HUES64 (cell line): ENCODE measurements at regions not wholly inside any gene's neighbourhood (a gene's known extent, or its start where the extent isn't known, plus 50 kb on each side); places are given as distances from the start of the nearest gene placed in this dataset.

ENCODE experiments used
- H3K27ac ChIP-seq: 2 replicates; pipeline ENCODE4 v1.7.0; 2013; ENCODE audit warnings: low read depth, low read length, inconsistent platforms
- H3K27me3 ChIP-seq: 2 replicates; pipeline ENCODE4 v1.6.1; 2013; ENCODE audit warnings: mild to moderate bottlenecking, low read length; ENCODE audit not compliant: insufficient read depth
- H3K36me3 ChIP-seq: 2 replicates; pipeline ENCODE4 v1.6.1; 2013; ENCODE audit warnings: mild to moderate bottlenecking, low read length; ENCODE audit not compliant: insufficient read depth
- H3K4me1 ChIP-seq: 2 replicates; pipeline ENCODE4 v1.6.1; 2013; ENCODE audit warnings: mild to moderate bottlenecking, low read length, moderate library complexity; ENCODE audit not compliant: insufficient read depth
- H3K4me3 ChIP-seq: 2 replicates; pipeline ENCODE4 v1.5.1; 2013; ENCODE audit warnings: mild to moderate bottlenecking, low read length, moderate library complexity
- H3K9ac ChIP-seq: 2 replicates; pipeline ENCODE4 v1.6.1; 2013; ENCODE audit warnings: mild to moderate bottlenecking, low read depth, low read length
- H3K9me3 ChIP-seq: 2 replicates; pipeline ENCODE4 v1.6.1; 2013; ENCODE audit warnings: low read depth, low read length; ENCODE audit not compliant: insufficient read depth
- WGBS: fragments of 150-250, 120-280 bp; methylation state at CpG from one replicate; pipeline ENCODE4 v1.1.7; 2013; ENCODE audit warnings: missing lambda C conversion rate; 5-methylcytosine and 5-hydroxymethylcytosine counted together

GRCh38 chr1:181413836-181414235, 69.5 kb upstream of the CACNA1E start:
- Histone ChIP-seq H3K9me3 (no peaks in the 10 kb centered on the region), H3K9ac (no peak overlapping the region), H3K27ac (no peak overlapping the region), H3K27me3 (no peaks in the 10 kb centered on the region), H3K4me3 (no peak overlapping the region), H3K4me1 (no peaks in the 10 kb centered on the region), H3K36me3 (no peaks in the 10 kb centered on the region)
- WGBS = 85% methylated on average over 2 of the region's 2 CpGs

GRCh38 chr1:181416268-181416860, 67.0 kb upstream of the CACNA1E start:
- Histone ChIP-seq H3K36me3 (no peaks in the 10 kb centered on the region), H3K4me3 (no peak overlapping the region), H3K4me1 (no peaks in the 10 kb centered on the region), H3K9ac (no peak overlapping the region), H3K27me3 (no peaks in the 10 kb centered on the region), H3K9me3 (no peaks in the 10 kb centered on the region), H3K27ac (no peak overlapping the region)
- WGBS = 88% methylated on average over 7 of the region's 7 CpGs

GRCh38 chr1:181417915-181418314, 65.4 kb upstream of the CACNA1E start:
- Histone ChIP-seq H3K9ac (no peak overlapping the region), H3K4me1 (no peaks in the 10 kb centered on the region), H3K36me3 (no peaks in the 10 kb centered on the region), H3K4me3 (no peak overlapping the region), H3K27ac (no peak overlapping the region), H3K27me3 (no peaks in the 10 kb centered on the region), H3K9me3 (no peaks in the 10 kb centered on the region)
- WGBS = 92% methylated on average over 2 of the region's 3 CpGs

GRCh38 chr1:181423301-181423918, 59.9 kb upstream of the CACNA1E start:
- H3K27ac ChIP-seq = no peak overlapping the region
- H3K4me1 ChIP-seq = no peaks in the 10 kb centered on the region
- H3K9me3 ChIP-seq = no peaks in the 10 kb centered on the region
- H3K4me3 ChIP-seq = no peak overlapping the region
- 54% methylated on average over 4 of the region's 4 CpGs for WGBS
- no peaks in the 10 kb centered on the region for H3K36me3 ChIP-seq
- peaks cover 9% of the 10 kb centered on the region for H3K27me3 ChIP-seq
- H3K9ac ChIP-seq = no peak overlapping the region

- Histone ChIP-seq H3K27ac (no peak overlapping the region), H3K27me3 (peaks cover 9% of the 10 kb centered on the region), H3K4me3 (no peak overlapping the region), H3K36me3 (no peaks in the 10 kb centered on the region), H3K4me1 (no peaks in the 10 kb centered on the region), H3K9ac (no peak overlapping the region), H3K9me3 (no peaks in the 10 kb centered on the region)
- WGBS = 28% methylated on average over 16 of the region's 16 CpGs
These were observed 58.4 kb upstream of the CACNA1E start for GRCh38 chr1:181424786-181425403.

GRCh38 chr1:181425566-181425965, 57.8 kb upstream of the CACNA1E start:
- no peaks in the 10 kb centered on the region for H3K36me3 ChIP-seq
- H3K27me3 ChIP-seq = peaks cover 9% of the 10 kb centered on the region
- no peak overlapping the region for H3K27ac ChIP-seq
- H3K9me3 ChIP-seq = no peaks in the 10 kb centered on the region
- H3K9ac ChIP-seq = no peak overlapping the region
- H3K4me3 ChIP-seq = no peak overlapping the region
- H3K4me1 ChIP-seq = no peaks in the 10 kb centered on the region
- WGBS = 94% methylated on average over 5 of the region's 8 CpGs

GRCh38 chr1:181429462-181429861, 53.9 kb upstream of the CACNA1E start:
- 90% methylated on average over 3 of the region's 3 CpGs for WGBS
- H3K27ac ChIP-seq = no peak overlapping the region
- H3K36me3 ChIP-seq = no peaks in the 10 kb centered on the region
- no peak overlapping the region for H3K4me3 ChIP-seq
- H3K9ac ChIP-seq = no peak overlapping the region
- no peaks in the 10 kb centered on the region for H3K4me1 ChIP-seq
- peaks cover 9% of the 10 kb centered on the region for H3K27me3 ChIP-seq
- no peaks in the 10 kb centered on the region for H3K9me3 ChIP-seq

GRCh38 chr1:181430015-181430885, 53.1 kb upstream of the CACNA1E start:
- Histone ChIP-seq H3K27me3 (peaks cover 7% of the 10 kb centered on the region), H3K36me3 (no peaks in the 10 kb centered on the region), H3K9me3 (no peaks in the 10 kb centered on the region), H3K9ac (no peak overlapping the region), H3K4me1 (no peaks in the 10 kb centered on the region), H3K4me3 (no peak overlapping the region), H3K27ac (no peak overlapping the region)
- WGBS = 92% methylated on average over 8 of the region's 8 CpGs
